ENCODE measurements at regions not wholly inside any gene's neighbourhood (a gene's known extent, or its start where the extent isn't known, plus 50 kb on each side); places are given as distances from the start of the nearest gene placed in this dataset.

- no peak for DNase-seq
These were observed 50.6 kb downstream of the SLIT2 start for GRCh38 chr4:20302336-20302735.

GRCh38 chr4:20305976-20306375 is 54.3 kb downstream of the SLIT2 start:
- DNase-seq: no peak

GRCh38 chr4:20311856-20312255 is 60.2 kb downstream of the SLIT2 start:
- DNase-seq: no peak

- DNase-seq: no peak
These were observed 61.7 kb downstream of the SLIT2 start for GRCh38 chr4:20313237-20314030.

GRCh38 chr4:20317424-20317985 is 65.8 kb downstream of the SLIT2 start:
- no peak for DNase-seq

GRCh38 chr4:20318001-20318908 is 66.5 kb downstream of the SLIT2 start:
- DNase-seq: no peak

- DNase-seq: no peak
These were observed 67.2 kb downstream of the SLIT2 start for GRCh38 chr4:20318909-20319277.

- no peak for DNase-seq
These were observed 68.3 kb downstream of the SLIT2 start for GRCh38 chr4:20319825-20320612.

- DNase-seq: no peak
These were observed 72.3 kb downstream of the SLIT2 start for GRCh38 chr4:20323991-20324390.

GRCh38 chr4:20326460-20326859 is 74.8 kb downstream of the SLIT2 start:
- no peak for DNase-seq

- DNase-seq: no peak
These were observed 75.3 kb downstream of the SLIT2 start for GRCh38 chr4:20326977-20327376.

GRCh38 chr4:20327808-20328207 is 76.1 kb downstream of the SLIT2 start:
- DNase-seq: no peak

- DNase-seq: no peak
These were observed 79.9 kb downstream of the SLIT2 start for GRCh38 chr4:20331642-20332041.

- no peak for DNase-seq
These were observed 81.5 kb downstream of the SLIT2 start for GRCh38 chr4:20333141-20333715.

- DNase-seq: no peak
These were observed 85.6 kb downstream of the SLIT2 start for GRCh38 chr4:20337261-20337664.

- DNase-seq: no peak
These were observed 87.1 kb downstream of the SLIT2 start for GRCh38 chr4:20338841-20339240.

- DNase-seq: no peak
These were observed 89.5 kb downstream of the SLIT2 start for GRCh38 chr4:20341134-20341738.

- no peak for DNase-seq
These were observed 95.8 kb downstream of the SLIT2 start for GRCh38 chr4:20347531-20347930.

- DNase-seq: no peak
These were observed 96.7 kb downstream of the SLIT2 start for GRCh38 chr4:20348411-20348810.

GRCh38 chr4:20351360-20352162 is 99.9 kb downstream of the SLIT2 start:
- DNase-seq: no peak

- DNase-seq: no peak
These were observed 100.4 kb downstream of the SLIT2 start for GRCh38 chr4:20352163-20352431.

- DNase-seq: no peak
These were observed 101.9 kb downstream of the SLIT2 start for GRCh38 chr4:20353646-20354045.
